CD14-positive monocyte (primary cell): ENCODE measurements at regions not wholly inside any gene's neighbourhood (a gene's known extent, or its start where the extent isn't known, plus 50 kb on each side); places are given as distances from the start of the nearest gene placed in this dataset.

ENCODE experiments used
- DNase-seq, 3 donors: peaks; one replicate each; pipeline ENCODE4 v3.0.0-alpha.2; 2011 to 2022
- H2AFZ ChIP-seq: 2 replicates; pipeline ENCODE4 v1.6.0; 2012; ENCODE audit warnings: mild to moderate bottlenecking, low read depth, low read length, inconsistent platforms; ENCODE audit not compliant: insufficient read depth, poor library complexity, severe bottlenecking
- H3K27ac ChIP-seq, 2 donors: 1 replicate in 1 of 2; 2 replicates in 1 of 2; pipeline ENCODE4 v1.5.1; 2012 to 2013; ENCODE audit warnings: low read length in 2 of 2, control low read depth in 1 of 2, inconsistent platforms in 1 of 2, low read depth in 1 of 2, mild to moderate bottlenecking in 1 of 2
- H3K27me3 ChIP-seq, 2 donors: one replicate each; pipeline versions ENCODE4 v1.6.0 to v1.6.1; 2011 to 2013; ENCODE audit warnings: low read length in 2 of 2; ENCODE audit not compliant: control insufficient read depth in 2 of 2, insufficient read depth in 2 of 2
- H3K36me3 ChIP-seq, 2 donors: replicated peaks in 1 of 2; 1 replicate in 1 of 2; 2 replicates in 1 of 2; pipeline versions ENCODE4 v1.5.1 to v1.6.1; 2012 to 2013; ENCODE audit warnings: low read length in 2 of 2, control low read depth in 1 of 2, inconsistent platforms in 1 of 2, mild to moderate bottlenecking in 1 of 2; ENCODE audit not compliant: insufficient read depth in 2 of 2, control insufficient read depth in 1 of 2
- H3K4me1 ChIP-seq, 2 donors: 1 replicate in 1 of 2; 2 replicates in 1 of 2; pipeline versions ENCODE4 v1.5.1 to v1.6.1; 2012 to 2013; ENCODE audit warnings: low read length in 2 of 2, control low read depth in 1 of 2, inconsistent platforms in 1 of 2, mild to moderate bottlenecking in 1 of 2, moderate library complexity in 1 of 2; ENCODE audit not compliant: insufficient read depth in 2 of 2, control insufficient read depth in 1 of 2
- H3K4me2 ChIP-seq: replicated peaks from 2 replicates; pipeline ENCODE3; 2012; ENCODE audit warnings: low read length, moderate library complexity, mild to moderate bottlenecking; ENCODE audit not compliant: poor library complexity, severe bottlenecking; ENCODE audit errors: extremely low read depth
- H3K4me3 ChIP-seq, 3 experiments: fragments of 200-600 bp in 1 of 3; sonication (generic) in 1 of 3; replicated peaks in 1 of 3; 1 replicate in 2 of 3; 2 replicates in 1 of 3; pipeline ENCODE4 v1.5.1; 2011 to 2013; ENCODE audit warnings: low read length in 3 of 3, mild to moderate bottlenecking in 3 of 3, control low read depth in 2 of 3, low read depth in 2 of 3, inconsistent platforms in 1 of 3, moderate library complexity in 1 of 3
- H3K79me2 ChIP-seq: 2 replicates; pipeline ENCODE4 v1.6.0; 2012; ENCODE audit warnings: mild to moderate bottlenecking, control low read depth, inconsistent platforms, low read length, moderate library complexity; ENCODE audit not compliant: insufficient read depth
- H3K9ac ChIP-seq: 2 replicates; pipeline ENCODE4 v1.6.0; 2017; ENCODE audit warnings: low read length, mild to moderate bottlenecking; ENCODE audit not compliant: insufficient read depth, poor library complexity, severe bottlenecking
- H3K9me3 ChIP-seq, 2 donors: replicated peaks in 1 of 2; 1 replicate in 1 of 2; 2 replicates in 1 of 2; pipeline versions ENCODE4 v1.5.1 to v1.6.1; 2012 to 2013; ENCODE audit warnings: low read length in 2 of 2, control low read depth in 1 of 2; ENCODE audit not compliant: control insufficient read depth in 1 of 2, insufficient read depth in 1 of 2
- H4K20me1 ChIP-seq: 2 replicates; pipeline ENCODE4 v1.6.0; 2012; ENCODE audit warnings: mild to moderate bottlenecking, low read length, control low read depth, moderate library complexity; ENCODE audit not compliant: insufficient read depth
- H3K27ac Mint-ChIP-seq, 7 donors: one replicate each; pipeline ENCODE4 v1.8.0; 2020; ENCODE audit warnings: mild to moderate bottlenecking in 7 of 7, mixed read lengths in 7 of 7, moderate library complexity in 6 of 7, inconsistent platforms in 2 of 7
- H3K27me3 Mint-ChIP-seq, 3 donors: one replicate each; pipeline ENCODE4 v1.8.0; 2021 to 2022; ENCODE audit warnings: low read depth in 3 of 3, mild to moderate bottlenecking in 3 of 3, mixed read lengths in 3 of 3, moderate library complexity in 3 of 3, inconsistent platforms in 1 of 3
- H3K36me3 Mint-ChIP-seq, 2 donors: one replicate each; pipeline ENCODE4 v1.8.0; 2020; ENCODE audit warnings: mixed read lengths in 2 of 2, inconsistent platforms in 1 of 2, mild to moderate bottlenecking in 1 of 2
- H3K4me1 Mint-ChIP-seq: one replicate; pipeline ENCODE4 v1.8.0; 2020; ENCODE audit warnings: mild to moderate bottlenecking, mixed read lengths
- H3K4me3 Mint-ChIP-seq, 2 donors: one replicate each; pipeline ENCODE4 v1.8.0; 2020; ENCODE audit warnings: mild to moderate bottlenecking in 2 of 2, mixed read lengths in 2 of 2, moderate library complexity in 1 of 2
- H3K9me3 Mint-ChIP-seq, 7 donors: one replicate each; pipeline ENCODE4 v1.8.0; 2020 to 2022; ENCODE audit warnings: mixed read lengths in 7 of 7, mild to moderate bottlenecking in 6 of 7, moderate library complexity in 6 of 7, inconsistent platforms in 2 of 7
- WGBS: methylation state at CpG from one replicate; pipeline ENCODE4 v1.1.5; 2013; ENCODE audit warnings: missing lambda C conversion rate; ENCODE audit not compliant: insufficient coverage; 5-methylcytosine and 5-hydroxymethylcytosine counted together
- intact Hi-C, 2 donors: fragments of 100-400 bp; cut with micrococcal nuclease; formaldehyde crosslinking; loops; one replicate each; pipeline versions ENCODE4 v1.15.0 to v1.15.1; 2023
- TF ChIP-seq, protein P1 (sequence below): fragments of 200-600 bp; IDR thresholded peaks from one replicate; pipeline ENCODE4 v1.8.0; 2022; ENCODE audit warnings: antibody characterized with exemption, mild to moderate bottlenecking

DNA sequence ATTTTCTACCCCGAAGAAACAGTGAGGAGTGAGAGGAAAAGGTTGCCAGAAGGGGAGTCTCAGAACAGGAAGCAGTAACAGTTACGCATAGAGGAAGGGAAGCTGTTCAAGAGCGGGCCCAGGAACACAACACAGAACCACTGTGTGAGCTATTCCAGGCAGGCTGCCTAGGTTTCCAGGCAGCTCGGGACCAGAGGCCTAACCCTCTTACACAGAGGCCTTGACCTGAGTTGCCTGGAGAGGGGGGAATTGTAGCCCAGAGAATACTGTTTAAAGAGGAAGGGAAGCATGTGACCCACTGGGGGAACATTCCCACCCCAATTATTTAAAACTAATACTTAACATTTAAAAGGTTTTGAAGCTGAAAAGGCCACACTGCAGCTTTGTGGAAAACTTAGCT, 93.3 kb upstream of the ZNF98 start:
- Histone ChIP-seq H3K9ac (no peak overlapping the region), H3K79me2 (no peaks in the 10 kb centered on the region), H3K4me3 (no peak overlapping the region), H4K20me1 (no peaks in the 10 kb centered on the region), H3K27me3 (no peaks in the 10 kb centered on the region), H3K9me3 (peaks cover 94 to 97% of the 10 kb centered on the region in 2 donors), H3K27ac (no peak overlapping the region), H3K4me2 (no peak overlapping the region), H2AFZ (no peak overlapping the region), H3K4me1 (no peaks in the 10 kb centered on the region), H3K36me3 (no peaks in the 10 kb centered on the region)
- Mint-ChIP-seq H3K9me3 (peaks cover 60 to 96% (median 86%) of the 10 kb centered on the region in 7 donors), H3K27me3 (peaks cover 0 to 2% (median 2%) of the 10 kb centered on the region in 3 donors), H3K36me3 (no peaks in the 10 kb centered on the region), H3K4me3 (no peak overlapping the region), H3K27ac (no peak overlapping the region), H3K4me1 (no peaks in the 10 kb centered on the region)
- WGBS: no CpG with 5 or more reads among the region's 4 CpGs
- intact Hi-C loops: no loop called here
- DNase-seq: no peak
- TF ChIP-seq, protein P1, sequence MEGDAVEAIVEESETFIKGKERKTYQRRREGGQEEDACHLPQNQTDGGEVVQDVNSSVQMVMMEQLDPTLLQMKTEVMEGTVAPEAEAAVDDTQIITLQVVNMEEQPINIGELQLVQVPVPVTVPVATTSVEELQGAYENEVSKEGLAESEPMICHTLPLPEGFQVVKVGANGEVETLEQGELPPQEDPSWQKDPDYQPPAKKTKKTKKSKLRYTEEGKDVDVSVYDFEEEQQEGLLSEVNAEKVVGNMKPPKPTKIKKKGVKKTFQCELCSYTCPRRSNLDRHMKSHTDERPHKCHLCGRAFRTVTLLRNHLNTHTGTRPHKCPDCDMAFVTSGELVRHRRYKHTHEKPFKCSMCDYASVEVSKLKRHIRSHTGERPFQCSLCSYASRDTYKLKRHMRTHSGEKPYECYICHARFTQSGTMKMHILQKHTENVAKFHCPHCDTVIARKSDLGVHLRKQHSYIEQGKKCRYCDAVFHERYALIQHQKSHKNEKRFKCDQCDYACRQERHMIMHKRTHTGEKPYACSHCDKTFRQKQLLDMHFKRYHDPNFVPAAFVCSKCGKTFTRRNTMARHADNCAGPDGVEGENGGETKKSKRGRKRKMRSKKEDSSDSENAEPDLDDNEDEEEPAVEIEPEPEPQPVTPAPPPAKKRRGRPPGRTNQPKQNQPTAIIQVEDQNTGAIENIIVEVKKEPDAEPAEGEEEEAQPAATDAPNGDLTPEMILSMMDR: no peak

DNA sequence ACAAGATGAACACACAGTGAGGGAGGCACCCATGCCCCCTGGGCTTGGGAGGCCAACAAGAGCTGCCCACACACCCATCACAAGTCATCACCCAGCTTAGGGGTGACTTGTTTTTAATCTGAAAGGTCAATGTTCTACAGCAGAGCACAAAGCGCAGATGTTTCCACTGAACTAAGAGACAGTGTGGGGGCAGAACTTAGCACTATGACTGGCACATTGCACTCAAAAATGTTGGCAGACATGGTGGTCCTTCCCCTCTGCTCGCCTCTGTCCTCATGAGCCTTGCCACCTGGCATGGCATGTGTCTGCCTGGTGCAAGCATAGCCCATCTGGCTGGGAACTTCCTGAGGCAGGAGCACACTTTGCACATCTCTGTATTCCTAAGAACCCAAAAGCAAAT, 81.4 kb upstream of the ZNF98 start:
- H3K27ac Mint-ChIP-seq: no peak overlapping the region

More for the DNA sequence above, 81.4 kb upstream of the ZNF98 start:
- no peak overlapping the region for H3K9ac ChIP-seq
- no peaks in the 10 kb centered on the region for H4K20me1 ChIP-seq
- TF ChIP-seq, protein P1: no peak
- Mint-ChIP-seq H3K36me3 (no peaks in the 10 kb centered on the region), H3K4me1 (no peaks in the 10 kb centered on the region), H3K4me3 (no peak overlapping the region), H3K9me3 (peaks cover 32 to 81% (median 70%) of the 10 kb centered on the region in 7 donors), H3K27me3 (peaks cover 0 to 4% (median 0%) of the 10 kb centered on the region in 3 donors)
- no peaks in the 10 kb centered on the region for H3K27me3 ChIP-seq
- WGBS: 96% methylated on average over 2 of the region's 2 CpGs
- peaks cover 89 to 99% of the 10 kb centered on the region in 2 donors for H3K9me3 ChIP-seq
- no peak overlapping the region for H2AFZ ChIP-seq
- H3K4me1 ChIP-seq: no peaks in the 10 kb centered on the region
- H3K79me2 ChIP-seq: no peaks in the 10 kb centered on the region
- H3K27ac ChIP-seq: no peak overlapping the region
- DNase-seq: no peak
- no peaks in the 10 kb centered on the region for H3K36me3 ChIP-seq
- H3K4me2 ChIP-seq: no peak overlapping the region
- H3K4me3 ChIP-seq: no peak overlapping the region
- intact Hi-C loops: no loop called here
